ENCODE measurements at regions not wholly inside any gene's neighbourhood (a gene's known extent, or its start where the extent isn't known, plus 50 kb on each side); places are given as distances from the start of the nearest gene placed in this dataset.
"Not testable (repeated sequence)": the region's sequence is repeated elsewhere in the genome, so short reads cannot be mapped to it uniquely, and the experiment has no call there.

GRCh38 chr6:141800973-141801372, 331.8 kb upstream of the GJE1 start:
- TF ChIP-seq CTCF, EZH2 (IDR thresholded peaks at IDR 0.05): not testable (repeated sequence)
